ENCODE measurements at regions not wholly inside any gene's neighbourhood (a gene's known extent, or its start where the extent isn't known, plus 50 kb on each side); places are given as distances from the start of the nearest gene placed in this dataset.

DNA sequence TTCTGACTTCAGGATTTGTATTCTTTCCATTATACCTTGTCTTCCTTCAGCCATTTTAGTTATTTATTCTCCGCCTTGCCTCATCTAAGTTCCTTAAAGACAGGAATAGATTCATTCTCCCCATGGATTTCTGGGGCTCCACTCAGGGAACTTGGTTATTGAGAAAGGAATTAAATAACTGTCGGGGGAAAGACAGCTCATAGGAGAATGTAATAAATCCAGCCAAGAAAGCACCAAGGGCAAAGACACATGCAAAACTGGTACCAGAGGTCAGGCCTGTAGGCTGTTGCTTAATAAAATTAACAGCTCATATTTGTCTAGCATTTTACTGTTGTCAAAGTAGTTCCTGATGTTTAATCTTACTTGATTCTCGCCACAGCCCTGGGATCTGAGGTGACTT lies 357.2 kb downstream of the TMEM38B start:
- no peak for TF ChIP-seq CTCF (IDR thresholded peaks at IDR 0.05)
- H3K4me1 ChIP-seq (ENCODE audit: low read depth): no peaks in the 10 kb centered on the region
- H3K9me3 ChIP-seq: no peaks in the 10 kb centered on the region
- intact Hi-C loops (cut with DNase I, micrococcal nuclease): no loop called here
- no peak overlapping the region for H3K4me3 ChIP-seq
- DNase-seq: no peak
- H3K36me3 ChIP-seq (ENCODE audit: low read depth): no peaks in the 10 kb centered on the region
- no peak for ATAC-seq

- H3K9me3 ChIP-seq: no peaks in the 10 kb centered on the region
- ATAC-seq: no peak
- no peak for TF ChIP-seq CTCF (IDR thresholded peaks at IDR 0.05)
- DNase-seq: no peak
- H3K36me3 ChIP-seq (ENCODE audit: low read depth): no peaks in the 10 kb centered on the region
- no peak overlapping the region for H3K4me3 ChIP-seq
- intact Hi-C loops (cut with DNase I, micrococcal nuclease): no loop called here
- H3K4me1 ChIP-seq (ENCODE audit: low read depth): no peaks in the 10 kb centered on the region
These were observed 357.8 kb downstream of the TMEM38B start for GRCh38 chr9:106052166-106052565.

- Histone ChIP-seq H3K4me1 (ENCODE audit: low read depth) (no peaks in the 10 kb centered on the region), H3K9me3 (no peaks in the 10 kb centered on the region), H3K36me3 (ENCODE audit: low read depth) (no peaks in the 10 kb centered on the region), H3K4me3 (no peak overlapping the region)
- TF ChIP-seq CTCF (IDR thresholded peaks at IDR 0.05): no peak
- intact Hi-C loops (cut with DNase I, micrococcal nuclease): no loop called here
- DNase-seq (no peak), ATAC-seq (no peak)
These were observed 358.4 kb downstream of the TMEM38B start for GRCh38 chr9:106052735-106053134.

DNA sequence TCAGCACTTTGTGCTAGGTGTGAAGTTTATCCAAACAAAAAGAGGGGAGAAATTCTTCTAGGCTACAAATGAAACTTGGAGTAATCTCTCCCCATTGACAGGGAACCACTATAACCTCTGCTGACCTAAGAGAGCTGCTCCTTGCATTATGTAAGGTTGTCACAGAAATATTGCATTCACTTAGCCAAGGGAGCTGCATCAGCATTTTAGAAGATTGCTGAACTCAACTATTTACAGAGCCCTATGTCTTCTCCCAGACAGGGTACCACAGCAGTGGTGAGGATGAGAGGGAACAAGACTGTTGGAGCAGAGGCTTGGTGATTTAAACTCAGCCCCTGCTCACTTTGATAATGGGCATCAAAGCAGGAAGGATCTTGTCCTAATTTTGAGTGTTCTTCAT lies 362.0 kb downstream of the TMEM38B start:
- no peaks in the 10 kb centered on the region for H3K9me3 ChIP-seq
- TF ChIP-seq CTCF (IDR thresholded peaks at IDR 0.05): no peak
- intact Hi-C loops (cut with DNase I, micrococcal nuclease): no loop called here
- no peaks in the 10 kb centered on the region for H3K4me1 ChIP-seq (ENCODE audit: low read depth)
- H3K4me3 ChIP-seq: no peak overlapping the region
- no peaks in the 10 kb centered on the region for H3K36me3 ChIP-seq (ENCODE audit: low read depth)
- no peak for DNase-seq
- no peak for ATAC-seq

DNA sequence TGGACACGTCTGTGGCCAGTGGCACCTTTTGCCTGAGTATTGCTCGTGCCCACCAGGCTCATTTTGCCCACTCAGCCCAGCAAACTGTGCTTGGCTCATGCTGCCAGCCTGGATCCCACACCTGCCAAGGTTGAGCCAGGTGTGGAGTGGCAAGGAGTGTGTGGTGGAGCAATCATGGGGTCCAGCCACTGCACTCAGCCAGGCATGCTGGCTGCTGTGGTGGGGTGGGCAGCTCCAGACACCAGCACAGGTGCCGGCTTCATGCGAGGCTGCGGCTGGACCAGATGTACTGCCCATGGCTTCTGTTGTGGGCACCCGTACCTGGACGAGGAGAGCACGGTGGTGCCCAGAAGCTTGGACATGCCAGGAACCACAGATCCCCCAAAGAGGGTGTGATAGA lies 364.1 kb downstream of the TMEM38B start:
- Histone ChIP-seq H3K4me1 (ENCODE audit: low read depth) (no peaks in the 10 kb centered on the region), H3K36me3 (ENCODE audit: low read depth) (no peaks in the 10 kb centered on the region), H3K9me3 (no peaks in the 10 kb centered on the region), H3K4me3 (no peak overlapping the region)
- DNase-seq (no peak), ATAC-seq (no peak)
- intact Hi-C loops (cut with DNase I, micrococcal nuclease): no loop called here
- TF ChIP-seq CTCF (IDR thresholded peaks at IDR 0.05): no peak

GRCh38 chr9:106059886-106060285 lies 365.5 kb downstream of the TMEM38B start:
- Histone ChIP-seq H3K36me3 (ENCODE audit: low read depth) (no peaks in the 10 kb centered on the region), H3K4me1 (ENCODE audit: low read depth) (no peaks in the 10 kb centered on the region), H3K4me3 (no peak overlapping the region), H3K9me3 (no peaks in the 10 kb centered on the region)
- DNase-seq (no peak), ATAC-seq (no peak)
- intact Hi-C loops (cut with DNase I, micrococcal nuclease): no loop called here
- TF ChIP-seq CTCF (IDR thresholded peaks at IDR 0.05): no peak
